Embryonic facial prominence (tissue), 1 donor: ENCODE measurements at regions not wholly inside any gene's neighbourhood (a gene's known extent, or its start where the extent isn't known, plus 50 kb on each side); places are given as distances from the start of the nearest gene placed in this dataset.
"Not testable (repeated sequence)": the region's sequence is repeated elsewhere in the genome, so short reads cannot be mapped to it uniquely, and the experiment has no call there.

Experiments
- DNase-seq: peaks from one replicate; pipeline ENCODE4 v3.0.0-alpha.2; 2016; ENCODE audit errors: extremely low spot score

GRCh38 chr10:4170633-4171314 lies 385.8 kb upstream of the KLF6 start:
- DNase-seq: no peak

DNA sequence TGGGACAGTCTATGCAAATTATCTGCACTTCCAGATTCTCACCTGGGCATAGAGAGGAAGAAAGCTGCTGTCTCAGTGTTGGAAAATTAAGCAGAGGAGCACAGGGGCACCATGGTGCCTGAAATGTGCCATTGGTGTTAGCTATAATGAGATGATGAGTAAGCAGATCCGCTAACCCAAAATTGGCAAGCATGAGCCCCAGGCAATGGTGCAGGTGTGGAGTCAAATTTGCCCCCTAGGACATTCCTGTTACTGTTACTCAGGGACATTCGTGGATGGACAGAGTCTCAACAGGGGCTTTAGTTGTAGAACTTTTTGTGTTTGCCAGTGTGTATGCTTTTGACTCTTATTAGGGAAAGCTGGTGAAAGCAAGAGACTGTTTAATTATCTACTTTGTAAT lies 385.2 kb upstream of the KLF6 start:
- DNase-seq: no peak

GRCh38 chr10:4169448-4169847 lies 384.4 kb upstream of the KLF6 start:
- no peak for DNase-seq

GRCh38 chr10:4167216-4167615 lies 382.2 kb upstream of the KLF6 start:
- DNase-seq: no peak

DNA sequence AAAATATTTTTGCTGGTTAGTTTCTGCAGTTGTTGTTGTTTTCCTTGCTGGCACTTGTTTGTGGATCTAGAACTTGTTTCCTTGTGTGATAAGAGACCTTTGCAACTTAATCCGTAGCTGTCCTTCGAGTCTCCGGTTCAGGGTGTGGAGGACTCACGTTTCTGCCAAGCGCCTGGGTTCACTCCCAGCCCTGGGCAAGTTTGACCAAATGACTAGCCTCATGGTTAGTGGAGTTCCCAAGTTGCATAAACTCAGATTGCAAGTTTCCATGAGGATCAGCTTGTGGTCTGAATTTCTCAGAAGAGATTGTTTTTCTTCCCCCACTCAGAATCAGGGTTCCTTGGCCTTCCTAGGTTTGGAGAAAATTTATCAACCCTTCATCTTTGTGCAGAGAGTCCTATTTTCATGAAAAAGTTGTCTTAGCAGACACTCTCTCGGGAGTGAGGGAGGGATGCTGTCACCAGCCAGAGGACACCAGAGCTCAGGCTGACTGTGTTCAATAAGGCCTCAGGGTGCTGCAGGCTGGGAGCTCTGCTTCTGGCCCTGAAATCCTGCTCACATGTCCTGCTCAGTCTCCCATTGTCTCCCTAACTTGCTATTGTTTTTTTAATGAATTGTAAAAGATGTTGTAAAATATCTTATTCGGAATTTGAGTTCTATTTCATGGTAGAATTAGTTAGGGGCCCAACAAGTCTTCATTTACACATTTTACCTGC lies 377.7 kb upstream of the KLF6 start:
- DNase-seq: no peak

DNA sequence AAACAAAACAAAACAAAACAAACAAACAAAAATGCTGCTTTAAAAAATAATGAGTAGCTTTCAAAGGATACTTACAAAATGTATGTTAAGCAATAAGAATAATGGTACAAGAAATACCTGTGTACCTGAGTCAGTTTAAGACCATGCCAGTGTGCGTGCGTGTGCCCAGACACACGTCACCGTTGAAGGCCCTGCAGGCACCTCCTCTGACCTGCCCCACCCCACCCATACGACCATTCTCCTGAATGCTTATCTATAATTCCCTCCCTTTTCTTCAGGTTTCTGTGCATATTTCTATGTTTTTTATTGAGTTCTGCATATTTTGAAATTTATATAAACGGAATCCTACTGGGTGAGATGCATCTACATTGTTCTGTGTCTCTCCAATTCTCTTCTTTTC lies 374.2 kb upstream of the KLF6 start:
- DNase-seq: no peak

DNA sequence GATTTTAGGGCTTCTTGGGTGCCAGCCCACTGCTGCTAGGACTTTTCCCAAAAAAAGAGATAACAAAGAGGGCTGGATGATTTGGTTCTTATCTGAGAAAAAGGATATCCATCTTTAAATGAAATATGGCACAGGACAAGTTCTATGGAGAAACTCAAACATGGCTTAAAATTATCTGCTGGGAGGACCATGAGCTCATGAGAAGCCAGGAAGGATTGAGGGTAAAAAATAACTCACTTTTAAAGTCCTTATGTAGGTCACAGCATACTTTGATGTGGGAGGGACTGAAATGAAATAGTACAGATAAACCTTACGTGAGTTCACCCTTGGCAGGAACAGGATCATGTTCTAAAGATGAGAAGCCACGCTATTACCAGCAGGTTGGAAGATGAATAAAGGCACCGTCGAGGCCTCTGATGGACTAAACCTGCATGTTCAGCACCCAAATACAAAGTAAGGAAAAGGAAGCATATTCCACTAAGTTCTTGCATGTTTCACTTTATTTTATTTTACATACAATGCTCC lies 369.2 kb upstream of the KLF6 start:
- DNase-seq: no peak

- no peak for DNase-seq
Observed at GRCh38 chr10:4151466-4151865, 366.5 kb upstream of the KLF6 start.

GRCh38 chr10:4150676-4151075 lies 365.7 kb upstream of the KLF6 start:
- no peak for DNase-seq

DNA sequence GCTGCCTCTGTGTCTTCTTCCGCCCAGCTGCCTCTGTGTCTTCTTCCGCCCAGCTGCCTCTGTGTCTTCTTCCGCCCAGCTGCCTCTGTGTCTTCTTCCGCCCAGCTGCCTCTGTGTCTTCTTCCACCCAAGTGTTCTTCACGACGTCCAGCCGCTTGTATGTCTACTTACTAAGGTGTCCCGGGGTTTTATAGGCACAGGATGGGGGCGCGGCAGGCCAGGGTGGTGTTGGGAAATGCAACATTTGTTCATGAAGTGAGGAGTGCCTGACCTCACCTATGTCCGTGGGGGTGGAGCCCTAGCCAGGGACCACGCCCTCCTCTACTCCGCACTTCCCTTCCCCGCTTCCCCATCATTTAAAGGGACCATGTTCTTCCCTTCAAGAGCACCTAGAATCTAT lies 364.5 kb upstream of the KLF6 start:
- DNase-seq: not testable (repeated sequence)

DNA sequence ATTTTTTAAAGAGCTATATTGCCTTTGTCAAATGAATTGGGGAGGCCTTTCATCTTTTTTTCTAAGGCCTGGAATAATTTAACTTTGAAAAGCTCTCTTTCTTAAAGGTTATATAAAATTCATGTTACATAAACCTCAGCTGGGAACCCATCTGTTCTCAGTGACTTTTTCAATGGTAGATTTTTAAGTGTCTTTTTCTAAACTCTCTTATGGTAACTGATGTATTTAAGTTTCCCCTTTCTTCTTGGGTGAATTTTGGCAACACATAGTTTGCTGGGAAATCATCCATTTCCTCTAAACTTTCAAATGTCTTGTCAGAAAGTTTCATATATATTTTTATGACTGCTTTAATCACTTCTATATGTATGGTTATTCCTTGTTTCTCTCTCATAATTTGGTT lies 362.2 kb upstream of the KLF6 start:
- DNase-seq: no peak

DNA sequence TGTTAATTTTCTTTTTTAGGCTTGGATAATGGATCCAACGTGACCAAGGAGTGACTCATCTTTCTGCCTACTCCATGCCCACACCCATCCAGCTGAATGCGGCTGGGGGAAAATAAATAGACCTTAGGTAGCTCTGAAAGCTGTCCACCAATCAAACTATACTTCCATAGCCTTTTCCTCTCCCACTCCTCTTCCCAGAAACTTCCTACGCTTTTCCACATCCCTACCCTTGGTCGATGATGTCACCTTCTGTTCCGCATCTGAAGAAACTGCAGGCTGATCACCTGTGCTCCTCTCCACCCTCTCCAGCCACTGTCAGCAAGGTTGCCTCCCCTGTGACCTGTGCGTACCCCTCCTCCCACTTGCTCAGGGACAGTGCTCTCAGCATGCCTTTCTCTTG lies 359.8 kb upstream of the KLF6 start:
- no peak for DNase-seq

- DNase-seq: no peak
Observed at GRCh38 chr10:4141471-4141870, 356.5 kb upstream of the KLF6 start.

- no peak for DNase-seq
Observed at GRCh38 chr10:4138146-4138721, 353.2 kb upstream of the KLF6 start.

DNA sequence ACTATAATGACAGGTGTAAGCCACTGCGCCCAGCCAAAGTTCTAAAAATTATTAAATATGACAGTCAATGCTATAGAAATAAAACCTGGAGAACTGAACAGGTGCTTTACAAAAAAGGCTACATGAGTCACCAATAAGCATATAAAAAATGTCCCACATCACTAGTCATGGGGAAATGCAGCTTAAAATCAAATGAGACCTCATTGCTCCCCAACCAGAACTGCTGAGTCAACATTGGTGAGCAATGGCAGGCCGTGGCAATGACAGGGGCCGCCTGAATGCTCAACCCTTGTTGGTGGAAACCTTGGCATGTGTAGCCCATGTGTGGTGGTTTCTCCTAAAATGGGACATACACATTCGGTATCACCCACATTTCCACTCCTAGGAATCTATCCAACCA lies 352.3 kb upstream of the KLF6 start:
- DNase-seq: no peak

DNA sequence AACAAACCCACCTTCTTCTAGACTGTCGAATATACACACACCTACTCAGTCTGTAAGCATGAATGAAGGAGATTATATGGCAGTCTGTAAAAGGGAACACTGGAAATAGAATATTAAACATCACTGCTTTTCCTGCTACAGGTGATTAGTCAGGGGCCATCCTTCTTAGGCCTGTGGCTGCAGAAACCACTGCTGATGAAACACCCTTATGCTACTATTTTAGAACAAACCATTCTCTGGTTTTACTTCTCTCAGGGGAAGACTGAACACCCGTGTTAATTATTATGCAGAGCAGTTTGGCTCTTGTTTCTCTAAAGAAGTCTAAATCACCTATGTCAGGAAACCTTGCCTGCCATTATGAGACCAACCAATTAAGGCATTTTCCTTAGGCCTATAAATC lies 351.1 kb upstream of the KLF6 start:
- no peak for DNase-seq

GRCh38 chr10:4132216-4132556 lies 347.2 kb upstream of the KLF6 start:
- DNase-seq: no peak

GRCh38 chr10:4131407-4132215 lies 346.6 kb upstream of the KLF6 start:
- peak; percentile 51 for DNase-seq

DNA sequence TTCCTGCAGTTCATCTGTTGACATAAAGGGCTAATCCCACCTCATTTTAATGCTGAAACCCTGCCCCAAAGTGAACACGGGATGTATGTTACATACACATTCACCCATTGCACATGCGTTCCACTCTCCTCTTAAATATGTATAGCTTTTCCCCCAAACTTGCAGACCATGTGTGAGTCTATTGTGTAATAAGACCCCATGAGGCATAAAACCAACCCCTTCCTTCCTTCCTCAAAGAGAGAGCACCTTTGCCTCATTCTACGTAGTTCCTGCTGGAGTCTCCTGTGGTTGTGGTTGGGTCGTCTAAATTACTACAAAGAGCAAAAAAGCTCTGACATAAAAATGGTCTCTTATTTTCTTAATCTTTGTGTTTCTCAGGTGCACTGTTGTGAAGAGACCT lies 345.7 kb upstream of the KLF6 start:
- no peak for DNase-seq

DNA sequence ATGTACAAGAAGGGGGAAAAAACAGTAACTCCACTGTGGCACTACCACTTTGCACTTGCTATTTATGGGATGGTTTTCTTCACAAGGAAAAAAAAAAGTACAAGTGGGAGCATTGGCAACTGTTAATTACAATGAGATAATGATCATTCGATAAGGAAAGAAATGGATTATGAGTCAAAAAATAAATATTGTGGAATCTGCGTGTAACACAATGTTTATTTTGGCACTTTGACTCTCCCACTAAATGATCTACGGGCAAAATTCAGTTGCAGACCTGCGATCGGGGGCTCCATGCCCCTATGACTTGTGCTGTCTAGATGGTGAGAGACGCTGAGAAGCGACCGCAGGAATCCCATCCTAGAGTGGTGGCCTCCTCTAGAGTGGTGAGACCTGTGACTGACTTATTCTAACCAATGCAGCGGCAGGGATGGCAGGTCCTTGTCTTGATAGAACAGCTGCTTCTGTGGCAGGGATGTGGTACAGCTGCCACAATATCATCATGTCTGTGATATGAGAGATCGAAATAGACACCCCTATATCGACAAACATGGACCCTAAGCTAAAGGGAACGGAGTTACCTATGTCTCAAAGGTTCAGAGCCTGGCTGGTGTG lies 345.0 kb upstream of the KLF6 start:
- DNase-seq: no peak

GRCh38 chr10:4127518-4128315 lies 342.7 kb upstream of the KLF6 start:
- no peak for DNase-seq
